ENCODE measurements at regions not wholly inside any gene's neighbourhood (a gene's known extent, or its start where the extent isn't known, plus 50 kb on each side); places are given as distances from the start of the nearest gene placed in this dataset.

GRCh38 chr7:1364906-1365570, 94.2 kb downstream of the MICALL2 start:
- Histone ChIP-seq H3K27me3 (ENCODE audit: insufficient read depth, low read depth) (peaks cover 61% of the 10 kb centered on the region; the same call in 1 of the 2 replicates), H3K4me1 (ENCODE audit: low read depth, poor library complexity, severe bottlenecking) (no peaks in the 10 kb centered on the region), H4K20me1 (ENCODE audit: insufficient read depth) (no peaks in the 10 kb centered on the region), H3K36me3 (ENCODE audit: insufficient read depth) (no peaks in the 10 kb centered on the region), H2AFZ (ENCODE audit: low read depth) (no peak overlapping the region), H3K79me2 (ENCODE audit: insufficient read depth, low read depth) (no peaks in the 10 kb centered on the region), H3K4me3 (IDR thresholded peaks at IDR 0.05; ENCODE audit: insufficient read depth, low read depth, low read length) (no peak overlapping the region), H3K9ac (no peak overlapping the region), H3K27ac (no peak overlapping the region), H3K4me2 (no peak overlapping the region)
- no peak for TF ChIP-seq CTCF (conservative IDR thresholded peaks at IDR 0.05; ENCODE audit: low read depth, low read length)

- Histone ChIP-seq H3K4me3 (IDR thresholded peaks at IDR 0.05; ENCODE audit: insufficient read depth, low read depth, low read length) (no peak overlapping the region), H3K27me3 (ENCODE audit: insufficient read depth, low read depth) (peaks cover 69% of the 10 kb centered on the region; the same call in 1 of the 2 replicates), H3K9ac (no peak overlapping the region), H4K20me1 (ENCODE audit: insufficient read depth) (no peaks in the 10 kb centered on the region), H3K4me2 (no peak overlapping the region), H3K36me3 (ENCODE audit: insufficient read depth) (no peaks in the 10 kb centered on the region), H3K4me1 (ENCODE audit: low read depth, poor library complexity, severe bottlenecking) (no peaks in the 10 kb centered on the region), H3K27ac (no peak overlapping the region), H2AFZ (ENCODE audit: low read depth) (no peak overlapping the region), H3K79me2 (ENCODE audit: insufficient read depth, low read depth) (no peaks in the 10 kb centered on the region)
- no peak for TF ChIP-seq CTCF (conservative IDR thresholded peaks at IDR 0.05; ENCODE audit: low read depth, low read length)
Observed at GRCh38 chr7:1365846-1366245, 93.4 kb downstream of the MICALL2 start.

GRCh38 chr7:1366801-1367405, 92.4 kb downstream of the MICALL2 start:
- Histone ChIP-seq H3K79me2 (ENCODE audit: insufficient read depth, low read depth) (no peaks in the 10 kb centered on the region), H3K4me1 (ENCODE audit: low read depth, poor library complexity, severe bottlenecking) (no peaks in the 10 kb centered on the region), H3K27me3 (ENCODE audit: insufficient read depth, low read depth) (peaks cover 76% of the 10 kb centered on the region), H2AFZ (ENCODE audit: low read depth) (no peak overlapping the region), H4K20me1 (ENCODE audit: insufficient read depth) (no peaks in the 10 kb centered on the region), H3K4me2 (no peak overlapping the region), H3K27ac (no peak overlapping the region), H3K4me3 (IDR thresholded peaks at IDR 0.05; ENCODE audit: insufficient read depth, low read depth, low read length) (no peak overlapping the region), H3K9ac (no peak overlapping the region), H3K36me3 (ENCODE audit: insufficient read depth) (no peaks in the 10 kb centered on the region)
- no peak for TF ChIP-seq CTCF (conservative IDR thresholded peaks at IDR 0.05; ENCODE audit: low read depth, low read length)

GRCh38 chr7:1367501-1368183, 91.6 kb downstream of the MICALL2 start:
- H3K27me3 ChIP-seq (ENCODE audit: insufficient read depth, low read depth) = peaks cover 76% of the 10 kb centered on the region
- no peak overlapping the region for H3K4me2 ChIP-seq
- no peak overlapping the region for H3K27ac ChIP-seq
- H4K20me1 ChIP-seq (ENCODE audit: insufficient read depth) = no peaks in the 10 kb centered on the region
- H3K36me3 ChIP-seq (ENCODE audit: insufficient read depth) = no peaks in the 10 kb centered on the region
- H2AFZ ChIP-seq (ENCODE audit: low read depth) = no peak overlapping the region
- H3K9ac ChIP-seq = no peak overlapping the region
- no peaks in the 10 kb centered on the region for H3K4me1 ChIP-seq (ENCODE audit: low read depth, poor library complexity, severe bottlenecking)
- H3K4me3 ChIP-seq (IDR thresholded peaks at IDR 0.05; ENCODE audit: insufficient read depth, low read depth, low read length) = no peak overlapping the region
- no peaks in the 10 kb centered on the region for H3K79me2 ChIP-seq (ENCODE audit: insufficient read depth, low read depth)
- TF ChIP-seq CTCF (conservative IDR thresholded peaks at IDR 0.05; ENCODE audit: low read depth, low read length) = no peak
